HEK293T (cell line): ENCODE measurements at regions not wholly inside any gene's neighbourhood (a gene's known extent, or its start where the extent isn't known, plus 50 kb on each side); places are given as distances from the start of the nearest gene placed in this dataset.

ENCODE experiments used
- ARNT ChIP-seq: fragments of 450-650 bp; IDR thresholded peaks from 2 replicates; pipeline ENCODE4 v1.6.1; 2017; ENCODE audit warnings: mild to moderate bottlenecking
- FOXA1 ChIP-seq: fragments of 450-650 bp; IDR thresholded peaks from 2 replicates; pipeline ENCODE4 v1.6.1; 2016; ENCODE audit warnings: mild to moderate bottlenecking
- FOXK2 ChIP-seq: fragments of 450-650 bp; IDR thresholded peaks from 2 replicates; pipeline ENCODE4 v1.6.1; 2016; ENCODE audit warnings: mild to moderate bottlenecking
- FOXM1 ChIP-seq: fragments of 450-650 bp; IDR thresholded peaks from 2 replicates; pipeline ENCODE4 v1.6.1; 2017; ENCODE audit warnings: mild to moderate bottlenecking, borderline replicate concordance
- NFRKB ChIP-seq: fragments of 450-650 bp; IDR thresholded peaks from 2 replicates; pipeline ENCODE4 v1.6.1; 2016; ENCODE audit warnings: mild to moderate bottlenecking, moderate library complexity
- ZNF384 ChIP-seq: fragments of 450-650 bp; IDR thresholded peaks from 2 replicates; pipeline ENCODE4 v1.6.1; 2016

DNA sequence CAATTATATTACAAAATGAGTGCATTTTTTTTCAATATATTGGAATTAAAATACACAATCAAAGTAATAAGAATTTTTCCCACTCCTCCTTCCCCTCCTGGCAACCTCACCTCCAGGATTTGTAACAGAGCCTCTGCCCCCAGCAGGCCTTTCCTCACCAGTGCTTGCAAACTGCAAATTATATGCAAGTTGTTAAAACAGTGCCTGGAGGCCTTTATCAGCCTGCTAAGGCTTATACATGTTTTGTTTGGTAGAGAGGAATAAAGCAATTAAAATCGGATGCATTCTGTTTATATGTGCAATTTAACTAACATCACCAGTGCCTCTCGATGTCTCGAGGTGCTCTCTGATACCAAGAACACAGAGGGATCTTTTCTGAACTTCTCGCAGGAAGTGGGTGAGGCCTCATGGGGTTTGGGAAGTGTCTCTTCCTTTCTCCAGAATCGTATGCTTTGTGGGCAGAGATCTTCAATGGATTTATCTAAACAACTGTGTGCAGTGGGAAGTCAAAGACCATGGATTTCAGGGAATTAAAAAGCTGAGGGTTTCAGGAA, 186.8 kb downstream of the CDH26 start:
- TF ChIP-seq ARNT = no peak
- no peak for TF ChIP-seq ZNF384
- no peak for TF ChIP-seq NFRKB
- no peak for TF ChIP-seq FOXM1
- TF ChIP-seq FOXK2 = no peak
- no peak for TF ChIP-seq FOXA1
